BE2C (cell line): ENCODE measurements at regions not wholly inside any gene's neighbourhood (a gene's known extent, or its start where the extent isn't known, plus 50 kb on each side); places are given as distances from the start of the nearest gene placed in this dataset.

ENCODE experiments used
- DNase-seq: peaks from one replicate; pipeline ENCODE4 v3.0.0-alpha.2; 2020
- H3K27me3 ChIP-seq: fragments of 250-450 bp; sonication (Bioruptor Pico); 2 replicates; pipeline ENCODE4 v1.5.1; 2020; ENCODE audit warnings: mild to moderate bottlenecking
- H3K36me3 ChIP-seq: fragments of 250-450 bp; sonication (Bioruptor Pico); 2 replicates; pipeline ENCODE4 v1.5.1; 2020; ENCODE audit warnings: mild to moderate bottlenecking
- H3K4me1 ChIP-seq: fragments of 250-450 bp; sonication (Bioruptor Pico); 2 replicates; pipeline ENCODE4 v1.5.1; 2020
- H3K4me3 ChIP-seq: 2 replicates; pipeline ENCODE4 v1.5.1; 2011; ENCODE audit warnings: low read depth, low read length
- H3K9me3 ChIP-seq: fragments of 250-450 bp; sonication (Bioruptor Pico); 2 replicates; pipeline ENCODE4 v1.5.1; 2020
- TF ChIP-seq, protein P1 (sequence below): IDR thresholded peaks from 2 replicates; pipeline ENCODE4 v1.5.1; 2012; ENCODE audit warnings: mild to moderate bottlenecking, low read depth, low read length

- H3K27me3 ChIP-seq = no peaks in the 10 kb centered on the region
- DNase-seq = no peak
- TF ChIP-seq, protein P1, sequence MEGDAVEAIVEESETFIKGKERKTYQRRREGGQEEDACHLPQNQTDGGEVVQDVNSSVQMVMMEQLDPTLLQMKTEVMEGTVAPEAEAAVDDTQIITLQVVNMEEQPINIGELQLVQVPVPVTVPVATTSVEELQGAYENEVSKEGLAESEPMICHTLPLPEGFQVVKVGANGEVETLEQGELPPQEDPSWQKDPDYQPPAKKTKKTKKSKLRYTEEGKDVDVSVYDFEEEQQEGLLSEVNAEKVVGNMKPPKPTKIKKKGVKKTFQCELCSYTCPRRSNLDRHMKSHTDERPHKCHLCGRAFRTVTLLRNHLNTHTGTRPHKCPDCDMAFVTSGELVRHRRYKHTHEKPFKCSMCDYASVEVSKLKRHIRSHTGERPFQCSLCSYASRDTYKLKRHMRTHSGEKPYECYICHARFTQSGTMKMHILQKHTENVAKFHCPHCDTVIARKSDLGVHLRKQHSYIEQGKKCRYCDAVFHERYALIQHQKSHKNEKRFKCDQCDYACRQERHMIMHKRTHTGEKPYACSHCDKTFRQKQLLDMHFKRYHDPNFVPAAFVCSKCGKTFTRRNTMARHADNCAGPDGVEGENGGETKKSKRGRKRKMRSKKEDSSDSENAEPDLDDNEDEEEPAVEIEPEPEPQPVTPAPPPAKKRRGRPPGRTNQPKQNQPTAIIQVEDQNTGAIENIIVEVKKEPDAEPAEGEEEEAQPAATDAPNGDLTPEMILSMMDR = no peak
- no peaks in the 10 kb centered on the region for H3K36me3 ChIP-seq
- no peak overlapping the region for H3K4me3 ChIP-seq
- H3K9me3 ChIP-seq = no peaks in the 10 kb centered on the region
- H3K4me1 ChIP-seq = peaks cover 9% of the 10 kb centered on the region
These were observed 239.0 kb upstream of the ATP2B1 start for GRCh38 chr12:89947437-89948270.

GRCh38 chr12:89946518-89947135 lies 238.0 kb upstream of the ATP2B1 start:
- Histone ChIP-seq H3K9me3 (no peaks in the 10 kb centered on the region), H3K36me3 (no peaks in the 10 kb centered on the region), H3K4me3 (no peak overlapping the region), H3K4me1 (peaks cover 9% of the 10 kb centered on the region), H3K27me3 (no peaks in the 10 kb centered on the region)
- no peak for DNase-seq
- TF ChIP-seq, protein P1 = no peak

DNA sequence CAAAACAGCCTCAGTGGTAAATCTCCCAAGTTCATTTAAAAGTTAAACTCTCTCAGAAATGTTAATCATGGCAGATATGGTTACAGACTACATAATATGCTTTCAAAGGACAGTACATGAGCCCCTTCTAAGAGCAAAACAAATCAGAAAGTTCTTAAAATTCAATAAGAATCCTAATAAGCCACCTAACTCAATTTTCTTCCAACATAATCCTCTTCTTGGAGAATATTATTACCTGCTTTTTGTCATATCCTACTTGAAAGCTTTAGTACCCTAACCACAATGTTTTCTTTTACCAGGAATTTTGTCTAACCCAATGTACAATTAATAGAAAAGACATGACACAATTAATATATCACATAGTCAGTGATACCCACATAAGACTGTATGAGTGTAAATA lies 236.5 kb upstream of the ATP2B1 start:
- Histone ChIP-seq H3K27me3 (no peaks in the 10 kb centered on the region), H3K4me3 (no peak overlapping the region), H3K36me3 (no peaks in the 10 kb centered on the region), H3K4me1 (peaks cover 2% of the 10 kb centered on the region; the same call in 1 of the 2 replicates), H3K9me3 (no peaks in the 10 kb centered on the region)
- no peak for DNase-seq
- TF ChIP-seq, protein P1 = no peak

DNA sequence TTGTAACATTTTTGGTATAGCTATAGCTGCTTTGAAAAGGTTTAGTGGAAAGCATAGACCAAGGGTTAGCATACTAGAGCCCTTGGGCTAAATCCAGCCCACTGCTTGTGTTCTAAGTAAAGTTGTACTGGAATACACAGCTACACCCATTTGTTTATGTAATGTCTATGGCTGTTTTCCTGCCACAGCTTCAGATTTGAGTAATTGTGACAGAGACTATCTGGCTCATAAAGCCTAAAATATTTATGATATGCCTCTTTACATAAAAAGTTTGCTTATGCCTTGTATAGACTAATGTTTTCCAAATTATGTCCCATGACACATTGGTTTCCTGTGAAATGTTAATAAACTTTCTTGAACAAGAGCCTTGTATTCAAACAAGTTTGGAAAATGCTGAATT lies 234.8 kb upstream of the ATP2B1 start:
- no peaks in the 10 kb centered on the region for H3K27me3 ChIP-seq
- H3K36me3 ChIP-seq = no peaks in the 10 kb centered on the region
- TF ChIP-seq, protein P1 = no peak
- no peaks in the 10 kb centered on the region for H3K9me3 ChIP-seq
- no peak overlapping the region for H3K4me3 ChIP-seq
- no peaks in the 10 kb centered on the region; the same call in 1 of the 2 replicates for H3K4me1 ChIP-seq
- no peak for DNase-seq

DNA sequence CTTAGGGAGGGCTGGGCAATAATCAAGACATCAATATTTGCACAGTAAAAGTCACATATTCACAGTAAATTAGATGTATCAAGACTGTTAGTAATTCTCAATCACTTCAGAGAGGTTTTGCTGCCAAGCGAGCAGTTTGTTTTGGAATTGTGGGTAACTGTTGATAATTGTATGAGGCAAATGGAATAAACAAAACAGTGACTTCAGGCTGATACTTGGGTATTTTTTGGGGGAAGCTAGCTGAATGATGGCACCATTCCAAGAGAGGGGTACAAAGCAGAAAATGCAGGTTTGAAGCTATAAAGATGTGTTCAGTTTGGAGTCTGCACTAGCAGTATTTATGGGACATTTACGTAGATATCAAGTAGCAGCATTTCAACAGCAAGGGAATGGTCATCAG lies 232.8 kb upstream of the ATP2B1 start:
- no peaks in the 10 kb centered on the region for H3K36me3 ChIP-seq
- H3K4me1 ChIP-seq = peaks cover 2% of the 10 kb centered on the region; the same call in 1 of the 2 replicates
- H3K4me3 ChIP-seq = no peak overlapping the region
- TF ChIP-seq, protein P1 = no peak
- DNase-seq = no peak
- no peaks in the 10 kb centered on the region for H3K27me3 ChIP-seq
- no peaks in the 10 kb centered on the region for H3K9me3 ChIP-seq
